Inflammatory macrophage (primary cell): ENCODE measurements at regions not wholly inside any gene's neighbourhood (a gene's known extent, or its start where the extent isn't known, plus 50 kb on each side); places are given as distances from the start of the nearest gene placed in this dataset.

Experiments used
- DNase-seq, 2 donors: peaks; one replicate each; pipeline ENCODE4 v3.0.0-alpha.2; 2020 to 2022

- no peak for DNase-seq
These were observed 376.6 kb upstream of the XYLT1 start for GRCh38 chr16:17847234-17847795.

GRCh38 chr16:17846030-17846429 lies 375.3 kb upstream of the XYLT1 start:
- DNase-seq, result no peak

- no peak for DNase-seq
These were observed 374.3 kb upstream of the XYLT1 start for GRCh38 chr16:17845031-17845430.

GRCh38 chr16:17843905-17844304 lies 373.1 kb upstream of the XYLT1 start:
- DNase-seq, result no peak

GRCh38 chr16:17839907-17840306 lies 369.1 kb upstream of the XYLT1 start:
- DNase-seq, result no peak

- no peak for DNase-seq
These were observed 368.5 kb upstream of the XYLT1 start for GRCh38 chr16:17839272-17839671.

- no peak for DNase-seq
These were observed 366.3 kb upstream of the XYLT1 start for GRCh38 chr16:17836868-17837602.

DNA sequence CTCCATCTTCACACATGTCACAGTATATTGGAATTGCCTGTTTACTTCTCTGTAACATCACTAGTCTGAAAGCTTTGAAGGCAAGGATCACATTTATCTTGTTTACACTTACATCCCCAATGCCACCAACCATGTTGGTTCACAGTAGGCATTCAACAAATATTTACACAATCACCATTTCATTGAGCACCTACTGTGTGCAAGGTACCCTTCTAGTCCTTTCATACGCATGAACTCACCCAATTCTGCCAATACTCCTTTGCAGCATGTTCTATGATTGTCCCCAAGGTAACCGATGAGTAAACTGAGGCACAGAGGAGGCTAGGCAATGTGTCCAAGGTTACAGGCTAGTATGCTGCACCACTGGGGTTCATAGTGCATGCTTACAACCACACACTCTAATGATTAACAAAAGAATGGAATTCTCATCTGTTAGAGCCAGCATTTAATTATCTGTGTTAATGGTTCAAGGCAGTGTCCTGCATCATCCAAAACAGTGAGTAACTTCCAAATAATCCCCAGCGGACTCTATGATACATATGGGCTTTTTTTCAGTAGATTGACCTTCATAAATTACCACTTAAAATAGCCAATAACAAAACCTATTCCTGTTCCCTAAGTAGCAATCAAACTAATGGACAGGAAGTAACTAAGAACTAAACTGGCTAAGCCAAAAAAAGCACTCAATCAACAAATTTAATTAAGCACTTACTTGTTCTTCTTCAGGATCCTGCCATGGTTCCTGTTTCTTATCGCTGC lies 364.5 kb upstream of the XYLT1 start:
- no peak for DNase-seq

- no peak for DNase-seq
These were observed 362.0 kb upstream of the XYLT1 start for GRCh38 chr16:17832738-17833137.

- DNase-seq, result no peak
These were observed 360.6 kb upstream of the XYLT1 start for GRCh38 chr16:17831330-17831729.

DNA sequence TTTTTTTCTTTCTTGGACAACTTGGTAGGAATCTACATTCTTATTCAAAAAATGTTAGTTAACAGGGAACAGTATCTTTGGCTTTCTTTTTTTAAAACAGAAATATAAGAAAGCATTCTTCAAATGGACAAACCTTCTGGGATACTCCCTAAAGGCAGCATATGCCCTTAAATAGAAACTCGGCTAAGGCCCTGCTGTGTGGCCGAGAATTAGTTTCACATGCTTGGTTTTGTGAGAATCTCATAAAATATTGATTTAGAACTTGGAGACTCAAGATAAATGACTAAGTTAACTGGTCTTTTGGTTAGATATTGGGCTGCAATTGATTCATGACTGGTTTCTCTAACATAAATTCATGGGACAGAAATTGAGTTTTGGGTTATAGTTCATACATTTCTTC lies 359.9 kb upstream of the XYLT1 start:
- no peak for DNase-seq

- no peak for DNase-seq
These were observed 359.1 kb upstream of the XYLT1 start for GRCh38 chr16:17829811-17830210.

DNA sequence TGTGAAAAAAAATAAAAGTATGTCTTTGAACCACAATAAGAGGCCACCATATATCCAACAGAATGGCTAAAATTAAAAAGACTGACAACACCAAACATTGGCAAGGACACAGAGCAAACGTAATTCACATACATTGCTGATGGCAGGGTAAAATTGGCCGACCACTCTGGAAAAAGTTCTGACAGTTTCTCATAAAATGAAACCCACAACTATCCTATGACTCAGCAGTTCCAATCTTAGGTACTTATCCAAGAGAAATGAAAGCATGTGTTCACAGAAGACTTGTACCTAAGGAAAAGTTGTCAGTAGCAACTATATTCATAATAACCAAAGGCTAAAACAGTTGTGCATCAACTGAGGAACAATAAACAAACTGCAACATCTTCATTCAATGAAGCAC lies 357.3 kb upstream of the XYLT1 start:
- no peak for DNase-seq

DNA sequence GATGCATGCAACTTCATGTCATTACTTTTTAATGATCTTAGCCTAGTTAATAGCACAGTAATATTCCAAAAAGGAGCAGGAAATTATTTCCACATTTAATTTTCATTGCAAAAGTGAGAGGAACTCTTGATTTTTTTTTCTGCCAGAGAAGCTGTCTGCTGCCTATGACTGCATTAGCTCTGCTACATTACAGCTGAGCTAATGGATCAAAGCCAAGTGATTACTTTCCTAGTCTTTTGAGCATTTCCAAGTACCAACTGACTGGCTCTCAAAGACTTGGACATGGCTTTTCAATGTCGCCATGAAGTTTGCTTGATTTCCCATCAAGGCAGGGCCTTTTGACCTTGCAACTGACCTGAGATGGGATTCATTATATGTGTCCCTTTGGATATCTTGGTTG lies 356.6 kb upstream of the XYLT1 start:
- DNase-seq, result no peak

- DNase-seq, result no peak
These were observed 347.2 kb upstream of the XYLT1 start for GRCh38 chr16:17817943-17818342.

- no peak for DNase-seq
These were observed 346.5 kb upstream of the XYLT1 start for GRCh38 chr16:17817260-17817659.

DNA sequence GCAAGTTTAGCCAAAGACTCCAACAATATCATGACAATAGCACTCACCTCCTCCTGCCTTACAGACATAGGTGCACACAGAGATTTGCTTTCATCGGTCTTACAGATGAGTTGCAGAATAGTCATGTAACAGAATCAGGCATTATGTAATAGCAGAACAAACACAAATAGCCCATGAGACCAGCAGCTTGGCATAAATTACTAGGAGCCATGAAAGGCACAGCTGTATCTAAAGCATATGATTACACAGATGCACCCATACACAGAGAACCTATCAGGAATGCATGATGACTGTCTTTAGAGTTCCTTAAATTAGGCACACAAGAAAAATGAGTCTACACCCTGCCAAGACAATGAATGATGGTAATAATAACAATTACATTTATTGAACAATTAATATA lies 342.0 kb upstream of the XYLT1 start:
- no peak for DNase-seq

GRCh38 chr16:17804857-17805256 lies 334.1 kb upstream of the XYLT1 start:
- DNase-seq, result no peak

DNA sequence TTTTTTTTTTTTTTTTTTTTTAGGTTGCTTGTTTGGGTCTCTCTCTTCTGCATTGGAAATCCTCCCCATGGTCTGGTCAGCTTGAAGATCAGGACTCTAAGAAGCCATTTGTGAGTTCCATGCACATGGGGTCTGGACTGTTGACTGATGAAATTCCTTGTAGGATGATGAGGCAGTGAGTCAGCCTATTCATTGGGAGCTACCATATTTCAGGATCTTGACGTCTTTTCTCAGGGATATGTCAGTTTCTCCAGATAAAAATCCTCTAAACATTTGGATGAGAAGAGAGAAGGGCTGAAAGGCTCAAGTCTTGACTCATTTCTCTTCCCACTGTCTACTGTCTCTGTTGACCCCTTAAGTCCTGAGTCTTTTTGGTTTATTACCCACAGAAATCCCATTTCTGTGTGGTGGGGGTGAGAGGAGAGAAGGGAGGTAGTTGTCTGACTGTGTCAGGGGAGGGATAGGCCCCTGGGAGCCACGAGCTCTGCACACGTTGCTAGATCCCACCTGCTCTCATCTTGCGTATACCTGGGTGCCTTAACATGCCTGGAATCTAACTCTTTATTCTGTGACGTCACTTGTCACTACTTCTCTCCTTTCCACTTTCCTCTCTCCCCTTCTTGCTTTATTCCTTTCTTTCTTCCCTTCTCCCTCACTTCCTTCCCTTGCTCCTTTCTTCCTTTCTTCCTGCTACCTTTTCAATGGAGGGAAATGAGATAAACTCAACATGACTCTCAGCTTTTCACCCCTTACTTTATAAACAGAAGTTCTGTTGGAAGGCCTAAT lies 333.1 kb upstream of the XYLT1 start:
- no peak for DNase-seq

DNA sequence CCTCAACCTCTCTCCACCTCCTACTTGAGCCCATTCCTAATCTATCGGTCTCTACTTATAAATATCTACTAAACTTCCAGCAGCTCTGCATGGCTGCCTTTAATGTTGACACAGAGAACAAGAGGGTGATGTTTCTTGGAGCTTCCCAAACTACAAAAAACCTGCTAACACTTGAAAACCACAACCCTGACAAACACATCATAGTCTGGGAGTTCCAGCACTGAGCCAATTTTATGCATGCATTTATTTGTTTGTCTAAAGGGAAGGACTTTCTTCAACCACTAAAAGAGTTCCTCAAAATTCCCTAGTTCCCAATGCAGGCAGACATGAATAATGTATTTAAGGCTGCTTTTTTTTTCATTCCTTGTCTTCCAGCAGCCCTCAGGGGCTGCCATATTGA lies 331.8 kb upstream of the XYLT1 start:
- DNase-seq, result no peak

- DNase-seq, result no peak
These were observed 330.3 kb upstream of the XYLT1 start for GRCh38 chr16:17801068-17801467.

DNA sequence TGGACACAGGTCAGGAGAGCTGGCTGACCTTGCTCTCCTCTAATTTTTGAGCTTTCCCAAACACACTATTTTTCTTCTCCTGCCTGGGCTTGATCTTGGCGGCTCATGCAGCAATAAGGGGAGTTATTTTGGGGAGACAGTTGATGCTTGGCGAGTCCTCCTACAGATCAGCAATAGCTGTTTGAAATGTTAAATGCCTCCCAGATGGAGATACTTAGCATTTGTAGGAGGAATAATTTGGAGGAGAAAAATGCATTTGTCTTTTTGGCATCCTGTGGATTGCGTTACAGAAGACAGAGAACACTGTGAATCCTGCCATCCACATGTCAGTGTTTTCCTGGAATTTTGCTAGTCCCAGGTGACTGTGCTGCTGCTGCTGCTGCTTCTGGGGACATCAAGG lies 328.0 kb upstream of the XYLT1 start:
- DNase-seq, result no peak

- no peak for DNase-seq
These were observed 322.6 kb upstream of the XYLT1 start for GRCh38 chr16:17793354-17793753.
